GM19238 (cell line): ENCODE measurements at regions not wholly inside any gene's neighbourhood (a gene's known extent, or its start where the extent isn't known, plus 50 kb on each side); places are given as distances from the start of the nearest gene placed in this dataset.
A peak's percentile ranks its signal among the peaks of the same experiment; 100 is the strongest.

ENCODE experiments used
- DNase-seq: peaks from one replicate; pipeline ENCODE4 v3.0.0; 2011; ENCODE audit warnings: low spot score; ENCODE audit not compliant: insufficient read length

DNA sequence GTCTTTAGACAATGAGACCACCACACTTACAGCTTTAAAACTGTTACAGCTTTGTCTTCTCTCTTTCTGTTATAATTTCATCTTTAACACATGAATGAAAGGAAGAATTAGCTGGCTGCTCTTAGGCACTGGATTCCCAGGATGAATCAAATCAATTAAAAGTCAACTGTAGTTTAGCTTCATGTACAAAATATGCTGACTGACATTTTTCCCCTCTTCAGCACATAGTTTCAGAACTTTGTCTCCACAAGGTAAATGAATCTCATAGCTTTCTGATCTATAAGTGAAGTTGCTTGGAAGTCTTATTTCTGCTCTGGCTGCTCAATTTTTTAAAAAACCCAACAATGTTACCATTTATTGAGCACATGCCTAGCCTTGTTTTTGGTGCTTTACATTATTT is 293.8 kb downstream of the GRIN2B start:
- no peak for DNase-seq

- no peak for DNase-seq
Observed at GRCh38 chr12:13686260-13686659, 295.1 kb downstream of the GRIN2B start.

GRCh38 chr12:13680916-13681315 is 300.5 kb downstream of the GRIN2B start:
- no peak for DNase-seq

- DNase-seq, result no peak
Observed at GRCh38 chr12:13676880-13677279, 304.5 kb downstream of the GRIN2B start.

- no peak for DNase-seq
Observed at GRCh38 chr12:13670285-13670866, 311.0 kb downstream of the GRIN2B start.

- no peak for DNase-seq
Observed at GRCh38 chr12:13668880-13669279, 312.5 kb downstream of the GRIN2B start.

GRCh38 chr12:13666806-13667205 is 314.6 kb downstream of the GRIN2B start:
- DNase-seq, result no peak

DNA sequence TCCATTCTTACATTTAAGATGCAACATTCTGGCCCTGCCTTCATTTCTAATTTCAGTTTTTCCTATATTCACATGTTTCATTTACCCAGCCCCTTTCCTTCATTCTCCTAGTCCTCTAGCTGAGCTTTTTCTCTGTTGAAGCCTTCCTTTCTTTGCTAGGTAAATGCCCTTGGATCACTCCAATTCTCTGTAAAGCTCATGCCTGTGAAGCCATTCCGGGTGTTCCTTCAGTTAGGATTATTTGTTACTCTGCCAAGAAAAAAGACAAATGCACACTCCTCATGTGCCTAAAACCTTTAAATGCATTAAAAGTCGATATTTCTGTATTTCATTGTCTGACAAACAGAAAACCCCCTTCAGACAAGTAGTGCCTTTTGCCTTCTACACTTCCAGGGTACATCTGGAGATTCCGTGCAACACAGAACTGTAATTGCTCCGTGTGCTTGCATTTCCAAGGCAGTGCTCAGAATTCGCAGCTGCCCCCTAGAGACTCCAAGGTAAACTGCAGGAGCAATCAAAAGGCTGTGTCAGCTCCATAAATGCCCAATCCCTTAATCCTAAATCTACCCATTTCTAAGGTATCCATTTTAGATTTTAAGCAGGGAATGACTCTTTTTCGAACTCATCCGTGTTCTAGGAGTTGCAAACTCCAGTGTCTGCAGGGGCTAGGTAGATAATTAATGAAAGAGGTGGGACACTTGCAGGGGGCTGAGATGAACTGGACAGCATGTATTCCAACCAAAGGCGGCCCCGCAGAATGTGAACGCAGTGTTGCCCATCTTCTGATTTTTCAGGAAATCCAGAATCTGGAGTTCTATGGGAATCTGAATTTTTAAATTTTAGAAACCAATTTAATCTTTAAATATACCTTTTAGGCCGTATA is 320.2 kb downstream of the GRIN2B start:
- DNase-seq, result peak; percentile 8

- no peak for DNase-seq
Observed at GRCh38 chr12:13654456-13654855, 326.9 kb downstream of the GRIN2B start.

DNA sequence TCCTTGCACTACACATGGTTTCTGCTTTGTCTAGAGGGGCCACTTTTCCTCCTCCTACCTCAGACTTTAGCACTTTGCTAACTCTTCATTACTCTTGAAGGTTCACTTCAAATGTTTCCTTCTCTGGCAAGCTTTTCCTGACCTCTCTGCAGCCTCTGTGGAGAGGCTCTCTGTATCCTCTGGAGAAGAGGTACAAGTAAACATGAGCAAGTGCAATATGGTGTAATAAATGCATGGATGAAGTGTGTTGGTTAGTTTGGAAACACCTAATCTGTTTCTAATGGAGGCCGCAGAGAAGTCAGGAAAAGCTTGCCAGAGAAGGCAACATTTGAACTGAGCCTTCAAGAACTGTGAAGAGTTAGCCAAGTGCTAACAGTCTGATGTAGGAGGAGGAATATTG is 329.3 kb downstream of the GRIN2B start:
- DNase-seq, result no peak

DNA sequence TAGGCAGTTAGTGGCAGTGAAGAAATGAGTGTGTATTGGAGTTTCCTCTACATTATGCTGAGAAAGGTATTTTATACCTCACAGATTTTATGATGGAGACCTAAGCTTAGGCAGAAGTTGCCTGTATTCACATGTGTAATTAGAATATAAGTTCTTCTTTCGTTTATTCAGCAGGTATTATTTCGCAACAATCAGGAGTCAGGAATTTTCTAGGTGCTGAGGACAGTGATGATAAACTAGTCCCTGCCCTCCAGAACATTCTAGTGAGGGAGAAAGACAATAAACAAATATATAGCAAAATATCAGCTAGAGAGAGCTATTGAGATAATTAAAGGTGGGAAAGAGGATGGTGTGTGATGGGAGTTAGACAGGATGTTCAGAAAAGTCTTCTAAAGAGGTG is 345.7 kb downstream of the GRIN2B start:
- no peak for DNase-seq

GRCh38 chr12:13631873-13632272 is 349.5 kb downstream of the GRIN2B start:
- DNase-seq, result no peak

DNA sequence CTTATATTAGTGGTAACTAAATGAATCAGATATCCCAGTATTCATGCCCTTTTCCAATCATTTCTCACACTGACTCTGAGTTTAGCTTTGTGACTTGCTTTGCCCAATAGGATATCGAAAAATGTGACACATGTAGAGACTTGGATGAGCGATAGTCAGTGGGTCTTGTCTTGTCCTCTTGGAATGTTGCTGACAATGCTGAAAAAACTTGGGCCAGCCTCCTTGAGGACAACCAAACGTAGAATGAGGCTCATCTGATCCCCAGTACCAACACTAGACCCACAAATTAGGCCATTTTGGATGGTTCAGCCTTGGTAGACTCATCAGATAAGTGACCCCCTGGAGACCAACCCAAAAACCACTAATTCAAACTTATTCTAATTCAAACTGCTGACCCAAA is 351.0 kb downstream of the GRIN2B start:
- no peak for DNase-seq

DNA sequence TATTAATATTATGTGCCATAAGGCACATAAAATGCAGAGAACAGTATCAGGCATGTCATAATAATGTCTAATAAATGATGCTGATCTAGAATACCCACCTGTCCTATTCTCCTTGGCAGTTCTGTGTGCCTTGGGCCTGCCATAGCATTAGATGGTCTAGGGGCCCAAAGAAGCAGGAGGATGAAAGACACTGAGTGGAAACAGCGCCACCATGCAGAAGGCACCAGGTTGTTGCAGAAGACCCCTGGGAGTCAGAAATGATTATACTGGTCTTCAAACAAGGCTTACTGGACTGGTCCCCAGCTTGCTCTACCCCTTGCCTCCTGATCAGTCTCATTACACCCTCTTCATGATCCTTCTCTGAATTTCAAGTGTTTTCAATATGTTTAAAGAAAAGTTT is 353.3 kb downstream of the GRIN2B start:
- DNase-seq, result no peak

DNA sequence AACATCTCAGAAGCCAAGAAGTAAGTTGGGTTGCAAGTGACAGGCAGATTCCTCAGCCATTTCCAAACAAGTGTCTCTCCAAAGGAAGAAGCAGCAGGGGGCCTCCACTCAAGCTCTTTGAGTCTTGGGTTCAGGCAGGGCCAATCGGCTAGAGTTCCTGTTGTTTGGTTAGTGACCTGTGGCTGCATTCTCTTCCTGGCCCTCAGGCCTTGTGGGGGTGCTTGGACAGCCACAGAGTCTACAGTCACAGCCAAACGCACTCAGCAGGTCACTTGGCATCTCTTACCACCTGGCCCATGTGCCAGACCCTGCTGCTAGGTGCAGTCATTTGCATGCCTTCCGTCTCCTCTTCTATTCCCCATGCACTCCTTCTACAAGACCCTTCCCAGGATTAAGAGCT is 353.9 kb downstream of the GRIN2B start:
- DNase-seq, result no peak

DNA sequence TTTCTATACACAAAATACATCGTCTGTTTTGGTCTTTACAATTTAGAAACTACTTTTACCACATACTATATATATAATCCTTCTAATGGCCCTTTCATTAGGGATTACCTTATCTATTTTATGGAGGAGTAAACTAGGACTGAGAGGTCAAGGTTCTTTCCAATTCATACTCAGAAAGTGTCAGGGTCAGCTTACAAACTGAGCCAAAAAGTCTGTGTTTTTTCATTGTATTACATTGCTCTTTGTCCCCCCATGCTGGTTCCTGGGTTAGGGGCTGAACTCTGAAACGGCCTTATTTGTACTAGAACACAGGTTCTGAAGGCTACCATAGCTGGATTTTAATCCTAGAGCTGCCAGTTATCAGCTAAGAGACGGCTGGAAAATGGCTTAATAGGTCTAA is 368.1 kb downstream of the GRIN2B start:
- DNase-seq, result no peak

DNA sequence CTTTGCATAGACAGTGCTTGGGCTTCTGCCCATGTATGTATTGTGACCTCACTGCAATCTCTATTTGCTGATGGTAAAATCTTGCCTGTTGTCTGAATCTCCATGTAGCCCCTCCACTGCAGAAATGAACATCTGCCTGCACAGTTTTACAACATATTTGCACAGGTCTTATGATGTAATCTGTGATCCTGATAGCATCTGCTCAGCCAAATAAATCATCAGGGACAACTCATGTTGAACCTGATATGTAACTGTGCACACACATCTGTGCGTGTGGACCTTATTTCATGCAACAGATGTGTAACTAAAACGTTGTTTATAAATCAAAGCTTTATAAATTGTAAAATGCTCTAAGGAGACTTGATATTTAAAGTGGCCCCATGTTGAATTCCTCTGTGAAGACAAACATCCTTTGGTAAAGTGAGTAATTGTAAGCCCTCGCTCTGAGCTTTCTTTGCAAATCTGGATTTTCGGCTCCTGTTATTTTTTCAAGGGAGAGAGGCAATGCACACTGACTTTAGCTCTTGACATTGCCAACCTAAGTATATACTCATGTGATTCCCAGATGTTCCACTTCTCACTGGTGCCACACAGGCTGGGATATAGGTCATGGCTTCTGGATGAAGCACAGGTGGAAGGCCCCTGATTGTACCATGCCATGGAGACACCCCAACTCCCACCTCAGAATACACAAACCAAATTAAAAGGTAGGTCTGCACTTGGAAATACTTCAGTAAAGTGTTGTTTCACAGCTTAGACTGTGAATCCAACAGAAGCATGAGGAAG is 371.3 kb downstream of the GRIN2B start:
- DNase-seq, result no peak

- no peak for DNase-seq
Observed at GRCh38 chr12:13606290-13606689, 375.1 kb downstream of the GRIN2B start.

GRCh38 chr12:13603953-13604352 is 377.4 kb downstream of the GRIN2B start:
- DNase-seq, result no peak

GRCh38 chr12:13602172-13602571 is 379.2 kb downstream of the GRIN2B start:
- no peak for DNase-seq

DNA sequence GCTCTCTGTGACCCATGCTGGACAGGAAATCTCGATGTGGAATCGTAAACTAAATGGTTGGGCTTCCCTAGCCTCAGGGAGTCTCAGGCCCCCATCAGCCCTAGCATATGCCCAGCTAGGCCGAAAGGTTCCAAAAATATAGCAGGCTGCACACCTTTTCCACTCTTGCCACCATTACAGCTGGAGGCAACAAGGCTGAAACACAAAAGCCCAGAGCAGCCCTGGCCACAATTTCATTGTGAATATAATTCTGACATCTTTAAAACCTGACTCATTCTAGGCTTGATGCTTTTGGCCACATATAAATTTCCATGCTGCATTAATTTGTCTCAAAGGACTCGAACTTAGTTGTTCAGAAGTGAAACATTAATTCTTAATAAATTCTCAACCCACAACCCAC is 382.2 kb downstream of the GRIN2B start:
- DNase-seq, result no peak

DNA sequence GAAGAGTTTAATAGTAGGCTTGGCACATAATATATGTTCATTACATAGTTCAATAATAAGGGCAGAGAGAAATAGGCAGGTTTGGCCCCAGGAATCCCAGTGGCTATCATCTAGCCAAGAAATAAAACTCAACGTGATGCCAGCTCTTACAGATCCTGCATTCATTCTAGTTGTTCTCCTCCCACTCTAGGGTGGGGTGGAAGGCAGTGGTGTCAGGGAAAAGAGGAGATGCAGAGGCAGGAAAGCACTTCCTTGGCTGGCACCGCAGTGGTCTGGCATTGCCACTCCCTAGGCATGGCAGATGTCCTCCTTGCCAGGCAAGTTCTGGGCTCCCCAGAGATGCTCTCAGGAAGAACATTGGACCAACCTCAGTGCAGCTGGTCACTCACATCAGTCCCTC is 383.6 kb downstream of the GRIN2B start:
- DNase-seq, result no peak
